Neural crest cell (in vitro differentiated cells): ENCODE measurements at regions not wholly inside any gene's neighbourhood (a gene's known extent, or its start where the extent isn't known, plus 50 kb on each side); places are given as distances from the start of the nearest gene placed in this dataset.
"Not testable (repeated sequence)": the region's sequence is repeated elsewhere in the genome, so short reads cannot be mapped to it uniquely, and the experiment has no call there.

Source experiments
- DNase-seq: peaks from one replicate; pipeline ENCODE4 v3.0.0; 2021; ENCODE audit warnings: low read depth, mixed read lengths, low spot score
- H3K27ac Mint-ChIP-seq: one replicate; pipeline ENCODE4 v1.8.0; 2021; ENCODE audit warnings: mild to moderate bottlenecking, mixed read lengths; ENCODE audit not compliant: unreplicated experiment
- H3K27me3 Mint-ChIP-seq: 2 replicates; pipeline ENCODE4 v1.8.0; 2021; ENCODE audit warnings: low read depth, mild to moderate bottlenecking, mixed read lengths
- H3K36me3 Mint-ChIP-seq: 2 replicates; pipeline ENCODE4 v1.8.0; 2021; ENCODE audit warnings: low read depth, mild to moderate bottlenecking, mixed read lengths
- H3K4me1 Mint-ChIP-seq: 2 replicates; pipeline ENCODE4 v1.8.0; 2021; ENCODE audit warnings: mixed read lengths
- H3K4me3 Mint-ChIP-seq: one replicate; pipeline ENCODE4 v1.8.0; 2021; ENCODE audit warnings: mild to moderate bottlenecking, mixed read lengths
- H3K9me3 Mint-ChIP-seq: 2 replicates; pipeline ENCODE4 v1.8.0; 2021; ENCODE audit warnings: mixed read lengths
- CTCF ChIP-seq: fragments of 200-600 bp; sonication (generic); conservative IDR thresholded peaks from 2 replicates; pipeline ENCODE4 v1.5.0; 2021; ENCODE audit warnings: antibody characterized with exemption, mild to moderate bottlenecking

GRCh38 chr3:152772674-152773225, 62.2 kb upstream of the P2RY1 start:
- DNase-seq: no peak
- no peaks in the 10 kb centered on the region for H3K4me1 Mint-ChIP-seq
- peaks cover 4% of the 10 kb centered on the region for H3K36me3 Mint-ChIP-seq
- peaks cover 6% of the 10 kb centered on the region for H3K9me3 Mint-ChIP-seq
- no peaks in the 10 kb centered on the region for H3K27me3 Mint-ChIP-seq
- H3K4me3 Mint-ChIP-seq: no peak overlapping the region
- TF ChIP-seq CTCF: no peak
- H3K27ac Mint-ChIP-seq: no peak overlapping the region

GRCh38 chr3:152773633-152774032, 61.3 kb upstream of the P2RY1 start:
- no peaks in the 10 kb centered on the region for H3K4me1 Mint-ChIP-seq
- H3K9me3 Mint-ChIP-seq: peaks cover 6% of the 10 kb centered on the region
- no peak for DNase-seq
- no peak for TF ChIP-seq CTCF
- peaks cover 4% of the 10 kb centered on the region for H3K36me3 Mint-ChIP-seq
- H3K27me3 Mint-ChIP-seq: no peaks in the 10 kb centered on the region
- no peak overlapping the region for H3K27ac Mint-ChIP-seq
- H3K4me3 Mint-ChIP-seq: no peak overlapping the region

- H3K4me3 Mint-ChIP-seq, DNase-seq: not testable (repeated sequence)
Observed at GRCh38 chr3:152774230-152774629, 60.7 kb upstream of the P2RY1 start.

GRCh38 chr3:152778022-152778421, 56.9 kb upstream of the P2RY1 start:
- H3K4me3 Mint-ChIP-seq: no peak overlapping the region
- TF ChIP-seq CTCF: no peak
- no peak overlapping the region for H3K27ac Mint-ChIP-seq
- peaks cover 4% of the 10 kb centered on the region for H3K36me3 Mint-ChIP-seq
- H3K9me3 Mint-ChIP-seq: peaks cover 6% of the 10 kb centered on the region
- H3K4me1 Mint-ChIP-seq: peaks cover 9% of the 10 kb centered on the region
- H3K27me3 Mint-ChIP-seq: no peaks in the 10 kb centered on the region
- no peak for DNase-seq

More at GRCh38 chr3:152774230-152774629, 60.7 kb upstream of the P2RY1 start:
- H3K9me3 Mint-ChIP-seq, H3K27ac Mint-ChIP-seq, H3K27me3 Mint-ChIP-seq, H3K36me3 Mint-ChIP-seq, H3K4me1 Mint-ChIP-seq: not testable (repeated sequence)

- H3K4me3 Mint-ChIP-seq: no peak overlapping the region
- peaks cover 13% of the 10 kb centered on the region for H3K4me1 Mint-ChIP-seq
- DNase-seq: no peak
- H3K27ac Mint-ChIP-seq: no peak overlapping the region
- H3K27me3 Mint-ChIP-seq: no peaks in the 10 kb centered on the region
- no peak for TF ChIP-seq CTCF
- H3K9me3 Mint-ChIP-seq: peaks cover 6% of the 10 kb centered on the region
- peaks cover 4% of the 10 kb centered on the region for H3K36me3 Mint-ChIP-seq
Observed at GRCh38 chr3:152779653-152780052, 55.3 kb upstream of the P2RY1 start.

GRCh38 chr3:152780553-152780952, 54.4 kb upstream of the P2RY1 start:
- H3K4me1 Mint-ChIP-seq: peaks cover 13% of the 10 kb centered on the region
- no peak overlapping the region for H3K4me3 Mint-ChIP-seq
- H3K36me3 Mint-ChIP-seq: peaks cover 4% of the 10 kb centered on the region
- TF ChIP-seq CTCF: no peak
- H3K27me3 Mint-ChIP-seq: no peaks in the 10 kb centered on the region
- no peak overlapping the region for H3K27ac Mint-ChIP-seq
- no peak for DNase-seq
- H3K9me3 Mint-ChIP-seq: peaks cover 6% of the 10 kb centered on the region
